ENCODE measurements at regions not wholly inside any gene's neighbourhood (a gene's known extent, or its start where the extent isn't known, plus 50 kb on each side); places are given as distances from the start of the nearest gene placed in this dataset.

GRCh38 chr16:50881956-50882355, 140.1 kb downstream of the CYLD start:
- H3K4me3 ChIP-seq (ENCODE audit: low read depth, low read length) = no peak overlapping the region
- DNase-seq (ENCODE audit: low read depth) = no peak
- TF ChIP-seq CTCF (IDR thresholded peaks at IDR 0.05; ENCODE audit: low read depth, low read length, missing control alignments) = no peak

- no peak overlapping the region for H3K4me3 ChIP-seq (ENCODE audit: low read depth, low read length)
- TF ChIP-seq CTCF (IDR thresholded peaks at IDR 0.05; ENCODE audit: low read depth, low read length, missing control alignments) = no peak
- DNase-seq (ENCODE audit: low read depth) = no peak
Measured at GRCh38 chr16:50881331-50881830, 139.5 kb downstream of the CYLD start.

DNA sequence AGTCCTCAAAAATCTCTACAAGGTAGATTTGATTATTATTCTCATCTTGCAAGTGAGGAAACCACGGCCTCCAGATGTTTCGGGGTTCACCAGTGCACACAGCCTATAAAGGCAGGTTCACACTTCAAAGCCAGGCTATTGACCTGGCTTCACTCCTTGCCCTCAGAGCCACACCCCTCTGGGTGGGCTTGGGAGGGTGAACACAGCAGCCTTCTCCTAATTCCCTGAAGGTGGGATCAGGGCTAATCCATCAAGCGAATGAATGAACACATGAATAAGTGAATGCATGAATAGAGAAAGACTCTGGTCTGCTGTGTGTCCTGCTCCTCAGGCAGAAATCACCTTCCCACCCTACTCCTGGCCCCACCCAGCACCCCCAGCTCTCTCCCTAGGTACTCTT, 139.0 kb downstream of the CYLD start:
- no peak for TF ChIP-seq CTCF (IDR thresholded peaks at IDR 0.05; ENCODE audit: low read depth, low read length, missing control alignments)
- DNase-seq (ENCODE audit: low read depth) = no peak

GRCh38 chr16:50879873-50880695, 138.2 kb downstream of the CYLD start:
- no peak for DNase-seq (ENCODE audit: low read depth)
- TF ChIP-seq CTCF (IDR thresholded peaks at IDR 0.05; ENCODE audit: low read depth, low read length, missing control alignments) = no peak
- H3K4me3 ChIP-seq (ENCODE audit: low read depth, low read length) = no peak overlapping the region

More for the DNA sequence above, 139.0 kb downstream of the CYLD start:
- no peak overlapping the region for H3K4me3 ChIP-seq (ENCODE audit: low read depth, low read length)

- H3K4me3 ChIP-seq (ENCODE audit: low read depth, low read length) = no peak overlapping the region
- no peak for TF ChIP-seq CTCF (IDR thresholded peaks at IDR 0.05; ENCODE audit: low read depth, low read length, missing control alignments)
- DNase-seq (ENCODE audit: low read depth) = no peak
Measured at GRCh38 chr16:50878966-50879615, 137.2 kb downstream of the CYLD start.

DNA sequence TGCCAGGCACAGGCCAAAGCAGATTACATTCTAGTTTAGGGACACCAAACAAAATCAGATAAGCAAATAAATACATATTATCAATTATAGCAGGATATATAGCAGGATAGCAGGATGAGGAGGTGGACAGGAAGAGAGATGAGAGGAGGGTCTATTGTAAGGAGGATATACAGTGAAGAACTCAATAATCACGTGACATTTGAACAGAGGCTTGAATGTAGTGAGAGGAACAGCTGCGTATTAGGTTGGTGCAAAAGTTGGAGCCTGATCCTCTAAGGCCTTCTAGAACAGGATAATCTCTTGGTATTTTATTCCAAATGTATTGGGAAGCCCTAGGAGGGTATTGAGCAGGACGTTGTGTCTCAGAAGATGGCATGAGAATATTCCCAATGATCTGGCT, 136.7 kb downstream of the CYLD start:
- no peak for DNase-seq (ENCODE audit: low read depth)
- no peak for TF ChIP-seq CTCF (IDR thresholded peaks at IDR 0.05; ENCODE audit: low read depth, low read length, missing control alignments)
- H3K4me3 ChIP-seq (ENCODE audit: low read depth, low read length) = no peak overlapping the region
